Esophagus muscularis mucosa (tissue), 4 donors: ENCODE measurements at regions not wholly inside any gene's neighbourhood (a gene's known extent, or its start where the extent isn't known, plus 50 kb on each side); places are given as distances from the start of the nearest gene placed in this dataset.

Source experiments
- DNase-seq: peaks from one replicate; pipeline ENCODE4 v3.0.0-alpha.2; 2017; ENCODE audit errors: extremely low spot score
- H3K27ac ChIP-seq, 4 donors: fragments of 200-600 bp; sonication (generic); replicated peaks in 1 of 4; 1 replicate in 3 of 4; 2 replicates in 1 of 4; pipeline ENCODE4 v1.5.1; 2016 to 2019; ENCODE audit warnings: mild to moderate bottlenecking in 1 of 4
- H3K27me3 ChIP-seq, 4 donors: fragments of 200-600 bp; sonication (generic); one replicate each; pipeline versions ENCODE4 v1.5.1 to v1.6.0; 2016 to 2019
- H3K36me3 ChIP-seq, 4 donors: fragments of 200-600 bp; sonication (generic); one replicate each; pipeline ENCODE4 v1.5.1; 2016 to 2019
- H3K4me1 ChIP-seq, 4 donors: fragments of 200-600 bp; sonication (generic); one replicate each; pipeline ENCODE4 v1.5.1; 2016 to 2019
- H3K4me3 ChIP-seq, 4 donors: fragments of 200-600 bp; sonication (generic); 1 replicate in 2 of 4; 2 replicates in 2 of 4; pipeline ENCODE4 v1.5.1; 2016 to 2019; ENCODE audit warnings: mild to moderate bottlenecking in 4 of 4, moderate library complexity in 1 of 4
- H3K9me3 ChIP-seq, 4 donors: fragments of 200-600 bp; sonication (generic); 1 replicate in 3 of 4; 2 replicates in 1 of 4; pipeline ENCODE4 v1.5.1; 2016 to 2019
- EP300 ChIP-seq: sonication (generic); formaldehyde crosslinking; IDR thresholded peaks from one replicate; pipeline ENCODE4 v1.6.1; 2017; ENCODE audit warnings: antibody characterized with exemption
- POLR2A ChIP-seq: fragments of 450-650 bp; IDR thresholded peaks from one replicate; pipeline ENCODE4 v1.6.1; 2017; ENCODE audit warnings: antibody characterized with exemption, moderate library complexity, mild to moderate bottlenecking, low read depth
- POLR2AphosphoS5 ChIP-seq, 2 donors: sonication (generic); formaldehyde crosslinking; IDR thresholded peaks; one replicate each; pipeline ENCODE4 v1.6.1; 2017; ENCODE audit warnings: antibody characterized with exemption in 2 of 2
- WGBS: methylation state at CpG from one replicate; pipeline ENCODE4 v1.1.5; 2018; 5-methylcytosine and 5-hydroxymethylcytosine counted together
- intact Hi-C: fragments of 100-400 bp; cut with DNase I; formaldehyde crosslinking; loops from one replicate; pipeline ENCODE4 v1.15.1; 2023
- TF ChIP-seq, protein P1 (sequence below), 3 experiments: fragments of 200-600 bp in 2 of 3; fragments of 450-650 bp in 1 of 3; sonication (generic) in 2 of 3; IDR thresholded peaks; one replicate each; pipeline ENCODE4 v1.5.1; 2017 to 2019; ENCODE audit warnings: antibody characterized with exemption in 3 of 3, mild to moderate bottlenecking in 2 of 3, moderate library complexity in 1 of 3

GRCh38 chr1:192873836-192874235 is 65.0 kb downstream of the RGS2 start:
- H3K4me1 ChIP-seq, result peaks cover 10 to 17% (median 13%) of the 10 kb centered on the region in 4 donors
- no peak for DNase-seq
- H3K9me3 ChIP-seq, result no peaks in the 10 kb centered on the region
- TF ChIP-seq POLR2AphosphoS5 (IDR thresholded peaks at IDR 0.05), result no peak
- TF ChIP-seq, protein P1, sequence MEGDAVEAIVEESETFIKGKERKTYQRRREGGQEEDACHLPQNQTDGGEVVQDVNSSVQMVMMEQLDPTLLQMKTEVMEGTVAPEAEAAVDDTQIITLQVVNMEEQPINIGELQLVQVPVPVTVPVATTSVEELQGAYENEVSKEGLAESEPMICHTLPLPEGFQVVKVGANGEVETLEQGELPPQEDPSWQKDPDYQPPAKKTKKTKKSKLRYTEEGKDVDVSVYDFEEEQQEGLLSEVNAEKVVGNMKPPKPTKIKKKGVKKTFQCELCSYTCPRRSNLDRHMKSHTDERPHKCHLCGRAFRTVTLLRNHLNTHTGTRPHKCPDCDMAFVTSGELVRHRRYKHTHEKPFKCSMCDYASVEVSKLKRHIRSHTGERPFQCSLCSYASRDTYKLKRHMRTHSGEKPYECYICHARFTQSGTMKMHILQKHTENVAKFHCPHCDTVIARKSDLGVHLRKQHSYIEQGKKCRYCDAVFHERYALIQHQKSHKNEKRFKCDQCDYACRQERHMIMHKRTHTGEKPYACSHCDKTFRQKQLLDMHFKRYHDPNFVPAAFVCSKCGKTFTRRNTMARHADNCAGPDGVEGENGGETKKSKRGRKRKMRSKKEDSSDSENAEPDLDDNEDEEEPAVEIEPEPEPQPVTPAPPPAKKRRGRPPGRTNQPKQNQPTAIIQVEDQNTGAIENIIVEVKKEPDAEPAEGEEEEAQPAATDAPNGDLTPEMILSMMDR (IDR thresholded peaks at IDR 0.05), result no peak
- no peak for TF ChIP-seq EP300
- no peak for TF ChIP-seq POLR2A
- H3K4me3 ChIP-seq, result no peak overlapping the region
- no peaks in the 10 kb centered on the region for H3K27me3 ChIP-seq
- no peak overlapping the region for H3K27ac ChIP-seq
- H3K36me3 ChIP-seq, result no peaks in the 10 kb centered on the region
- intact Hi-C loops, result loop anchor here (10.0 kb wide), 1 partner anchor 59 kb away; no protein-coding TSS in a partner anchor

DNA sequence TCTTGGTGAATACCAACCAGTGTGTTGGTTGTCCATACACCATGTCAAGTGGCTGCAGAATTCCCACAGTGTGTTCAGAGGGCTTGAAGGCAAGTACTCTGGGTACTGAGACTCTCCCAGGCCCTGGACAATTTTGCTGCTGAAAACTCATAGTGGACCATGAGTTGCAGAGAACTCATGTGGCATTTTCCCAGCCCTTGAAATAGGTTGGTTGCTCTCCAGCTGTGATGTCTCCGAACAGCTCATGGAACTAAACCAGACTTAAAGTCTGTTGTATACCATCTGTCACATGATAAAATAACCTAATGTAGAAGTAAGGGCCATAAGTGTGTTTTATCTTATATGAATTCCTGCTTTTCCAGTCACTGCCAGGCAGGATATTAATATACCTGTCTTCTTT is 67.8 kb downstream of the RGS2 start:
- WGBS, result 73% methylated on average over 1 of the region's 1 CpG
- H3K27ac ChIP-seq, result no peak overlapping the region

GRCh38 chr1:192877283-192877886 is 68.5 kb downstream of the RGS2 start:
- no peaks in the 10 kb centered on the region for H3K36me3 ChIP-seq
- DNase-seq, result no peak
- no peak overlapping the region for H3K4me3 ChIP-seq
- peaks cover 14 to 28% (median 24%) of the 10 kb centered on the region in 4 donors for H3K4me1 ChIP-seq
- no peak overlapping the region for H3K27ac ChIP-seq
- no peaks in the 10 kb centered on the region for H3K9me3 ChIP-seq
- no peaks in the 10 kb centered on the region for H3K27me3 ChIP-seq
- intact Hi-C loops, result loop anchor here (10.0 kb wide), 1 partner anchor 63 kb away; no protein-coding TSS in a partner anchor
- TF ChIP-seq POLR2A (no peak), POLR2AphosphoS5 (IDR thresholded peaks at IDR 0.05) (no peak), EP300 (no peak)
- TF ChIP-seq, protein P1 (IDR thresholded peaks at IDR 0.05), result no peak
- WGBS, result 86% methylated on average over 2 of the region's 2 CpGs

More for the DNA sequence above, 67.8 kb downstream of the RGS2 start:
- intact Hi-C loops, result loop anchor here (10.0 kb wide), 1 partner anchor 62 kb away; no protein-coding TSS in a partner anchor
- H3K4me1 ChIP-seq, result peaks cover 14 to 28% (median 24%) of the 10 kb centered on the region in 4 donors
- no peaks in the 10 kb centered on the region for H3K27me3 ChIP-seq
- DNase-seq, result no peak
- H3K9me3 ChIP-seq, result no peaks in the 10 kb centered on the region
- TF ChIP-seq POLR2AphosphoS5 (IDR thresholded peaks at IDR 0.05), result no peak
- no peak for TF ChIP-seq EP300
- TF ChIP-seq, protein P1 (IDR thresholded peaks at IDR 0.05), result no peak
- no peak for TF ChIP-seq POLR2A
- no peak overlapping the region for H3K4me3 ChIP-seq
- H3K36me3 ChIP-seq, result no peaks in the 10 kb centered on the region

DNA sequence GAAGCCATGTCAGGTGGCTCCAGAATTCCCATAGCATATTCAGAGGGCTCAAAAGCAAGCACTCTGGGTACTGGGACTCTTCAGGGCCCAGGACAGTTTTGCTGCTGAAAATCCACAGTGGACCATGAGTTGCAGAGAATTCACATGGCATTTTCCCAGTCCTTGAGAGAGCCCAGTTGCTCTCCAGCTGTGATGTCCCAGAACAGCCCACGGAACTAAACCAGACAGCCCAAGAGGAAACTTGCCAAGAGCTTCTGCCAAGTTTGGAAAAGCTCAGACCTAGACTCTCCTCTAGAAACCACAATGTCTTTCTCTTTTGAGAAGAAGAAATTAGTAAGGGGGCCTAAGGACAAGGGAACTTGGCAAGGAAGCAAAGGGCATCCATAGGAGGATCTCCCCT is 69.4 kb downstream of the RGS2 start:
- no peaks in the 10 kb centered on the region for H3K9me3 ChIP-seq
- 14% methylated on average over 1 of the region's 1 CpG for WGBS
- no peaks in the 10 kb centered on the region for H3K36me3 ChIP-seq
- H3K4me3 ChIP-seq, result no peak overlapping the region
- intact Hi-C loops, result loop anchor here (10.0 kb wide), 1 partner anchor 63 kb away; no protein-coding TSS in a partner anchor
- DNase-seq, result no peak
- H3K27me3 ChIP-seq, result no peaks in the 10 kb centered on the region
- H3K27ac ChIP-seq, result peak overlapping the region in 3 of 4 donors; percentile 11 to 28 (median 18)
- TF ChIP-seq EP300, result no peak
- peak; percentile 34 to 58 for TF ChIP-seq POLR2AphosphoS5 (IDR thresholded peaks at IDR 0.05)
- H3K4me1 ChIP-seq, result peaks cover 14 to 28% (median 24%) of the 10 kb centered on the region in 4 donors

- intact Hi-C loops, result loop anchor here (10.0 kb wide), 1 partner anchor 65 kb away; no protein-coding TSS in a partner anchor
- Histone ChIP-seq H3K9me3 (no peaks in the 10 kb centered on the region), H3K27me3 (no peaks in the 10 kb centered on the region), H3K36me3 (no peaks in the 10 kb centered on the region), H3K27ac (no peak overlapping the region), H3K4me3 (no peak overlapping the region), H3K4me1 (peaks cover 14 to 28% (median 24%) of the 10 kb centered on the region in 4 donors)
- 60% methylated on average over 1 of the region's 1 CpG for WGBS
- TF ChIP-seq POLR2AphosphoS5 (IDR thresholded peaks at IDR 0.05) (no peak), EP300 (no peak), POLR2A (no peak)
- TF ChIP-seq, protein P1 (IDR thresholded peaks at IDR 0.05), result no peak
- no peak for DNase-seq
Measured at GRCh38 chr1:192879406-192879805, 70.6 kb downstream of the RGS2 start.
